Memory B cell (primary cell): ENCODE measurements at regions not wholly inside any gene's neighbourhood (a gene's known extent, or its start where the extent isn't known, plus 50 kb on each side); places are given as distances from the start of the nearest gene placed in this dataset.
"Not testable (repeated sequence)": the region's sequence is repeated elsewhere in the genome, so short reads cannot be mapped to it uniquely, and the experiment has no call there.

Source experiments
- ATAC-seq: fragments of 150-1000 bp; cut with Tn5 transposase; 2 replicates; pipeline ENCODE4 v1.10.0; 2021; ENCODE audit warnings: low read depth, mild to moderate bottlenecking, moderate library complexity
- DNase-seq, 2 donors: peaks; one replicate each; pipeline ENCODE4 v3.0.0; 2022; ENCODE audit warnings: low spot score in 2 of 2
- H3K27ac Mint-ChIP-seq: one replicate; pipeline ENCODE4 v1.8.0; 2022; ENCODE audit warnings: mild to moderate bottlenecking, moderate library complexity, mixed read lengths
- H3K27me3 Mint-ChIP-seq: one replicate; pipeline ENCODE4 v1.8.0; 2022; ENCODE audit warnings: mixed read lengths
- H3K36me3 Mint-ChIP-seq: one replicate; pipeline ENCODE4 v1.8.0; 2022; ENCODE audit warnings: mild to moderate bottlenecking, mixed read lengths
- H3K4me1 Mint-ChIP-seq: one replicate; pipeline ENCODE4 v1.8.0; 2022; ENCODE audit warnings: mixed read lengths
- H3K4me3 Mint-ChIP-seq: one replicate; pipeline ENCODE4 v1.8.0; 2022; ENCODE audit warnings: mild to moderate bottlenecking, moderate library complexity, mixed read lengths
- H3K9me3 Mint-ChIP-seq: one replicate; pipeline ENCODE4 v1.8.0; 2022; ENCODE audit warnings: mixed read lengths

GRCh38 chr10:90302031-90302430 is 555.8 kb downstream of the HTR7 start:
- not testable (repeated sequence) for H3K9me3 Mint-ChIP-seq, H3K27ac Mint-ChIP-seq, DNase-seq, H3K4me1 Mint-ChIP-seq, ATAC-seq, H3K4me3 Mint-ChIP-seq, H3K36me3 Mint-ChIP-seq, H3K27me3 Mint-ChIP-seq

- Mint-ChIP-seq H3K27me3 (peaks cover 7% of the 10 kb centered on the region), H3K36me3 (no peaks in the 10 kb centered on the region), H3K4me3 (no peak overlapping the region), H3K4me1 (no peaks in the 10 kb centered on the region), H3K27ac (no peak overlapping the region), H3K9me3 (no peaks in the 10 kb centered on the region)
- no peak for ATAC-seq
- DNase-seq: no peak
Observed at GRCh38 chr10:90302758-90303481, 554.9 kb downstream of the HTR7 start.

DNA sequence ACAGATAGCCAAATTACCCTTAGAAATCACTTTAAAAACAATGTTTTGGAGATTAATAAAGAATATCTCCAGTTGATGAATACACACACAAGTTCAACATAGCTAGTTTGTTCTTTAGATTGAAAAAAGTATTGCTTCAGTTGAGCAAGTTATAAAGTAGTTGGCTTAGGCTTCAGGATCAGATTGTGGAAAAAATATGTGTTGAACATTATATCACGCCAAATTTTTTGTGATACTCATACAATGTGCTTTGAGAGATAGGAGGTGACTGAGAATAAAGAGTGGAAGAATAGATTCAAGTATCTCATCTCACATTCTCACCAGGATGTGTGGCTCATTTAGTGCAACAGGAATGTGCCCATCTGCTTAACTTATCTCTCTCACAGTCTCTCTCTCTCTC is 553.3 kb downstream of the HTR7 start:
- Mint-ChIP-seq H3K4me3 (no peak overlapping the region), H3K36me3 (no peaks in the 10 kb centered on the region), H3K27me3 (peaks cover 7% of the 10 kb centered on the region), H3K27ac (no peak overlapping the region), H3K9me3 (peaks cover 3% of the 10 kb centered on the region), H3K4me1 (no peaks in the 10 kb centered on the region)
- ATAC-seq: no peak
- no peak for DNase-seq

DNA sequence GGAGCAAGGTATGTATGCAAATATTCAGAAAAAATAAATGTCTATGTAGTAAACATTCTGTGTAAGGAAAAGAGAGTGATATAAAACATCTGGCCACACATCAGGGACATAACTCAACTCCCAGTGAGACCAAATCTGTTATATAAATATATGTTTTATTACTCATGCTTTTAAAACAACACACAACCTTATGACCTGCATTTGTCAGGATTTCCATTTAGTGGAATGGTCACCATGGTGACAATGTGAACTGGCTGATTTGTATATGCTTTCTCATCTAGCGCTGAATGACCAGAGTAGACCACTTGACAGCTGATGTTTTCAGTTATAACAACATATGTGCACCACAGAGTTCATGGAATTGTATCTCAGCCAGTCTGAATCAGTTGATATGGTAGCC is 551.7 kb downstream of the HTR7 start:
- no peak overlapping the region for H3K4me3 Mint-ChIP-seq
- DNase-seq: no peak
- H3K9me3 Mint-ChIP-seq: peaks cover 3% of the 10 kb centered on the region
- no peak overlapping the region for H3K27ac Mint-ChIP-seq
- no peaks in the 10 kb centered on the region for H3K36me3 Mint-ChIP-seq
- H3K27me3 Mint-ChIP-seq: peaks cover 3% of the 10 kb centered on the region
- no peaks in the 10 kb centered on the region for H3K4me1 Mint-ChIP-seq
- no peak for ATAC-seq

DNA sequence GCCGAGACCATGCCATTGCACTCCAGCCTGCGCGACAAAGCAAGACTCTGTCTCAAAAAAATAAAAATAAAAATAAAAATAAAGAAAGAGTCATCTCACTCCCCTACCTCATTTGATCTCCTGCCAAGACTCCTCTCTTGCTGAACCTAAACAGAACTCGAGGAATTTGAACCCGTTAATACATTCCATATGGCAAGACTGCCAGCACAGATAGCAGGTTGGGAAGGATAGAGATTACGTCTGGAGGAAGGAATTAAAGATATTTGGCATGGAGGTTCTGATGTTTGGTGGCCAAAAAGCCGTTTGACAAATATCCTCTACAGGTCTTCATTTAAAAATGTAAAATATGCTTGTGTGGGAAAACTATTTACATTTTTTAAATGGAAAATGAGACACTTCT is 549.6 kb downstream of the HTR7 start:
- ATAC-seq (no peak), DNase-seq (no peak)
- H3K9me3 Mint-ChIP-seq: peaks cover 3% of the 10 kb centered on the region
- no peaks in the 10 kb centered on the region for H3K4me1 Mint-ChIP-seq
- H3K27me3 Mint-ChIP-seq: peaks cover 3% of the 10 kb centered on the region
- H3K27ac Mint-ChIP-seq: no peak overlapping the region
- no peaks in the 10 kb centered on the region for H3K36me3 Mint-ChIP-seq
- H3K4me3 Mint-ChIP-seq: no peak overlapping the region

DNA sequence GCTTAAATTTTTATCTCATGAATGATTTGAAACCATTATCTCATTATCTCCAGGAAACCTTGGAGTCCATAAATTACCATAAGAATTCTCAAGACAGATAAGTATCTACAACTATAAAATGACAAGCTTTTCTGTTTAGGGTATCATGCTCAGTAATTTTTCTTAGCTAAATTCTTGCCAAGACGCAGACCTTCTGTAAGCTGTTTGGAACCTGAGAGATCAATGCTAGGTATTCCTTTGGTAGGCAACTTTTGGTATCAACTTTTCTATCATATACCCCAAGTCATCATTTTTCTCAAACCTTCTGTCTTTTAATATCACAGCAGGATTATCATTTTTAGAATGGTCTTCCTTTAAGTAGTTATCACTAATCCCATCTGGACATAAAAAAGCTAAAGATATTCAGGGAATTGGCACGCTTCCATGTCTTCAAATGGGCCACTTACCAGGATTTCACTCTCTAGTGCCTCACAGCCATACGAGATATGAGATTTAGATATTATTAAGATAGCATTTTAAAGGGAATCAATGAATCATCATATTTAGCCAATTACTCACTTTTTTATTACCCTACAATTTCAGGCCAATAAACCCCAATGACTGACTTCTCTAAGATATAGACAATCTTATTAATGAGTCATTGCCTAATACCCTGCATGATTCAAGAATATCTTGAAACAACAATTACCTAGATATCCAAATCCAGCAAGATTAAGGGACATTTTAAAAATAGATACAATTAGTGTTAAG is 544.1 kb downstream of the HTR7 start:
- ATAC-seq (no peak), DNase-seq (no peak)
- H3K27ac Mint-ChIP-seq: no peak overlapping the region

GRCh38 chr10:90314718-90315117 is 543.1 kb downstream of the HTR7 start:
- Mint-ChIP-seq H3K4me3 (no peak overlapping the region), H3K27me3 (peaks cover 2% of the 10 kb centered on the region), H3K4me1 (no peaks in the 10 kb centered on the region), H3K27ac (no peak overlapping the region), H3K9me3 (no peaks in the 10 kb centered on the region), H3K36me3 (no peaks in the 10 kb centered on the region)
- DNase-seq: no peak
- ATAC-seq: no peak

More for the DNA sequence above, 544.1 kb downstream of the HTR7 start:
- H3K4me3 Mint-ChIP-seq: no peak overlapping the region
- no peaks in the 10 kb centered on the region for H3K36me3 Mint-ChIP-seq
- peaks cover 2% of the 10 kb centered on the region for H3K27me3 Mint-ChIP-seq
- peaks cover 2% of the 10 kb centered on the region for H3K9me3 Mint-ChIP-seq
- H3K4me1 Mint-ChIP-seq: no peaks in the 10 kb centered on the region

DNA sequence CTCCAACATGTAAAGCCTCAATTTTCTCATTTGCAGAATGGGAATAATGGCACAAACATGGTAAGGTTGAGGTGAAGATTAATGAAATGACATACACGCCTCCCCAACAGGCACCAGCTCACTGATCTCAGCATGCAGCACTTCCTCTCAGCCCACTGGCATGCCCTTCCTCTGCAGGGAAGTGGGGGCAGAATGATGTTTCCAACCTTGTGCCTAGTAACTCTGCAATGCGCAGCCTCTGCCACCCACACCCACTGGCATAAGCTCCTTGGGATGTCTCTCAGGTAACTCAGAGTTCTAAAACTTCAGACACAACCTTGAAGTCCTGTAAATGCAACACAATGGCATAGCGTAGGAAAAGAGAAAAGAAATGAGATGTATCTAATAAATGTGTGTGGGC is 540.7 kb downstream of the HTR7 start:
- Mint-ChIP-seq H3K27ac (no peak overlapping the region), H3K36me3 (no peaks in the 10 kb centered on the region), H3K4me1 (no peaks in the 10 kb centered on the region), H3K4me3 (no peak overlapping the region), H3K9me3 (no peaks in the 10 kb centered on the region), H3K27me3 (peaks cover 2% of the 10 kb centered on the region)
- DNase-seq: no peak
- no peak for ATAC-seq

- Mint-ChIP-seq H3K36me3 (no peaks in the 10 kb centered on the region), H3K4me1 (no peaks in the 10 kb centered on the region), H3K27me3 (peaks cover 4% of the 10 kb centered on the region), H3K4me3 (no peak overlapping the region), H3K9me3 (no peaks in the 10 kb centered on the region), H3K27ac (no peak overlapping the region)
- DNase-seq: no peak
- no peak for ATAC-seq
Observed at GRCh38 chr10:90318659-90319058, 539.2 kb downstream of the HTR7 start.

DNA sequence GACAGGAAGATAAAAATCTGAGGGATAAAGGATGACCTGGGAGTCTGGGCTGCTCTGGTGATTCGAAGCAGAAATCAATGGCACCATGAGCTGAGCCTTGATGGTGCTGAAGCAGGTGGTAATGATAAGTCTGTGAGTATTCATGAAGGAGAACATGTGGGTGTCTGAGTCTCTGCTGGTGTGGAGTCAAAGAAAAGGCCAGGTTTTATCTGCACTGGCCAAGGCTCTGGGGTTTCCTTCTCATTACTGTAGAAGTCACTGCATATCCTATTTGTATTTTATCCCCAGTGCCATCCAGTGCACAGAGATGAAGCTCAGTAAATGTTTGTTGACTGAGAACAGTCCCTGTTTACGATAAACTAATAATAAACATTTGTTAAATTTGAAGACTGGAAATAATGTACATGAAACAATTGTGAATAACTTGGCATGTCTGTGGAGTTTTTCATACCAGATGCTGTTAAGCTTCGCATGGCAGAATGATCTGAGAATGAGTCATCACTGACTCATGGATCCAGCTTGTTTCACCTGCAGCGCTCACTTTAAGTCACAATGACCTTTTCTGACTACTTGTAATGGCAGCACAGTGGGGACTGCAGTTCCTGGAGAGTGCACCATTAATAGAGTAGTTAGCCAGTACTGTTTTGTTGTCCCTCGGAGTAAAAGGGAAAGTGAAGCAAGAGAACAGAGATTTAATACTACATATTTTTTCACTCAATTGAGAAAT is 538.5 kb downstream of the HTR7 start:
- peaks cover 4% of the 10 kb centered on the region for H3K27me3 Mint-ChIP-seq
- DNase-seq: no peak
- no peak for ATAC-seq
- H3K4me3 Mint-ChIP-seq: no peak overlapping the region
- H3K36me3 Mint-ChIP-seq: no peaks in the 10 kb centered on the region
- H3K27ac Mint-ChIP-seq: no peak overlapping the region
- H3K4me1 Mint-ChIP-seq: no peaks in the 10 kb centered on the region
- H3K9me3 Mint-ChIP-seq: no peaks in the 10 kb centered on the region

DNA sequence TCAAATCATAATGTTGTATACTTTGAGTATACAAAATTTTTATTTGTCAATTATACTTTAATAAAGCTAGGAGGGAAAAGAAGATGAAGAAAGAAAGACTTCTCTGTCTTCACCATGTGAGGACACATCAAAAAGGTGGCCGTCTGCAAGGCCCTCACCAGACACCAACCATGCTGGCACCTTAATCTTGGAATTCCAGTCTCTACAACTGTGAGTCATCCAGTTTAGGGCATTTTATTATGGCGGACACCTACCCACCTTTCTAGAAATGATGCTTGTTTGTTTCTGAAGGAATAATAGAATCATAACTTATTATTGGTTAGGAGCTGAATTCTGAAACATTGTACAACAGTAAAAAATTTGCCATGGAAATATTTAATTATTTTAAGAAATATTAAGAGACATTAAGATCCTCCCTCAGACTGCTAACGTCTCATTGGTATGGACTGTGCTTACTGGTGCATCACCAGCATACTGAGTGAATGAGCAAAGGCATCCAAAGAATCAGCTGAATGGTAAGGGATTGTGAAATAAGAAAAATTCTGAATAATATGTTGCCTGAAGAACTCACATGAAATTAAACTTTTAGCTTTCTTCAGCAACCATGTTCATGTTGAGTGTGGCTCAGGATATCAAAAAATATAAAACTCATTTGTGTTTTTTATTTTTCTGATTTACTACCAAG is 536.6 kb downstream of the HTR7 start:
- ATAC-seq (no peak), DNase-seq (no peak)
- no peak overlapping the region for H3K27ac Mint-ChIP-seq
- no peaks in the 10 kb centered on the region for H3K9me3 Mint-ChIP-seq
- H3K27me3 Mint-ChIP-seq: peaks cover 4% of the 10 kb centered on the region
- H3K4me3 Mint-ChIP-seq: no peak overlapping the region
- H3K4me1 Mint-ChIP-seq: no peaks in the 10 kb centered on the region
- no peaks in the 10 kb centered on the region for H3K36me3 Mint-ChIP-seq

- H3K36me3 Mint-ChIP-seq: no peaks in the 10 kb centered on the region
- H3K27ac Mint-ChIP-seq: no peak overlapping the region
- H3K27me3 Mint-ChIP-seq: peaks cover 1% of the 10 kb centered on the region
- H3K4me3 Mint-ChIP-seq: no peak overlapping the region
- H3K9me3 Mint-ChIP-seq: no peaks in the 10 kb centered on the region
- DNase-seq (no peak), ATAC-seq (no peak)
- H3K4me1 Mint-ChIP-seq: no peaks in the 10 kb centered on the region
Observed at GRCh38 chr10:90326498-90327267, 531.2 kb downstream of the HTR7 start.

DNA sequence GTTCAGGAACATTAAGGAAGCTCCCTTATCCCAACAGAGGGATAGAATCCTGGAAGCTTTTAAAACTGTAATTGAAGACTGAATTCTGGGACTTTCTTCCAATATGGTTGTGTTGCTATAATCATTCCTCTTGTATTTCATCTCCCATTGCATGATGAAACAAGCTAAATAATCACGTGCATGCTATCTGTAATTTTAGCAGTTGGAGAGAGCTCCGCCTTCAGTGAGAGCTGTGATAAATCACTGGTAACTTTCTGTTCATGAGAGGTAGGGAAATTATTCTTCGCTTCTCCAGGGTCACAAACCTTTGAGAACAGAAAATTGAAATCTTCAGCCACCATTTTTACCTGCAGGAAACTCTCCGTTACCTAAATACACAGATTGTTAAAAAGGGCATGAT is 530.2 kb downstream of the HTR7 start:
- Mint-ChIP-seq H3K27ac (no peak overlapping the region), H3K4me3 (no peak overlapping the region), H3K36me3 (no peaks in the 10 kb centered on the region), H3K27me3 (no peaks in the 10 kb centered on the region), H3K4me1 (no peaks in the 10 kb centered on the region), H3K9me3 (no peaks in the 10 kb centered on the region)
- DNase-seq (no peak), ATAC-seq (no peak)
